ENCODE measurements at regions not wholly inside any gene's neighbourhood (a gene's known extent, or its start where the extent isn't known, plus 50 kb on each side); places are given as distances from the start of the nearest gene placed in this dataset.
"Not testable (repeated sequence)": the region's sequence is repeated elsewhere in the genome, so short reads cannot be mapped to it uniquely, and the experiment has no call there.

GRCh38 chr4:66028668-66029067 is 358.4 kb upstream of the EPHA5 start:
- DNase-seq (ENCODE audit: low spot score): no peak

- DNase-seq (ENCODE audit: low spot score): no peak
Observed at GRCh38 chr4:66023061-66023460, 352.8 kb upstream of the EPHA5 start.

- no peak for DNase-seq (ENCODE audit: low spot score)
Observed at GRCh38 chr4:66017671-66018070, 347.4 kb upstream of the EPHA5 start.

GRCh38 chr4:66016240-66016639 is 346.0 kb upstream of the EPHA5 start:
- no peak for DNase-seq (ENCODE audit: low spot score)

- no peak for DNase-seq (ENCODE audit: low spot score)
Observed at GRCh38 chr4:66014146-66014765, 344.0 kb upstream of the EPHA5 start.

GRCh38 chr4:66000510-66001117 is 330.3 kb upstream of the EPHA5 start:
- no peak for DNase-seq (ENCODE audit: low spot score)

- no peak for DNase-seq (ENCODE audit: low spot score)
Observed at GRCh38 chr4:65999518-65999871, 329.2 kb upstream of the EPHA5 start.

- DNase-seq (ENCODE audit: low spot score): not testable (repeated sequence)
Observed at GRCh38 chr4:65998807-65999517, 328.7 kb upstream of the EPHA5 start.

- DNase-seq (ENCODE audit: low spot score): no peak
Observed at GRCh38 chr4:65983061-65983460, 312.8 kb upstream of the EPHA5 start.

- DNase-seq (ENCODE audit: low spot score): no peak
Observed at GRCh38 chr4:65976287-65976686, 306.0 kb upstream of the EPHA5 start.

- no peak for DNase-seq (ENCODE audit: low spot score)
Observed at GRCh38 chr4:65973186-65973585, 302.9 kb upstream of the EPHA5 start.

GRCh38 chr4:65971686-65972085 is 301.4 kb upstream of the EPHA5 start:
- no peak for DNase-seq (ENCODE audit: low spot score)

GRCh38 chr4:65968831-65969558 is 298.7 kb upstream of the EPHA5 start:
- DNase-seq (ENCODE audit: low spot score): no peak

- DNase-seq (ENCODE audit: low spot score): no peak
Observed at GRCh38 chr4:65960751-65961150, 290.5 kb upstream of the EPHA5 start.

GRCh38 chr4:65954416-65954815 is 284.1 kb upstream of the EPHA5 start:
- no peak for DNase-seq (ENCODE audit: low spot score)

- DNase-seq (ENCODE audit: low spot score): no peak
Observed at GRCh38 chr4:65951177-65951576, 280.9 kb upstream of the EPHA5 start.

- DNase-seq (ENCODE audit: low spot score): no peak
Observed at GRCh38 chr4:65943076-65943475, 272.8 kb upstream of the EPHA5 start.

- no peak for DNase-seq (ENCODE audit: low spot score)
Observed at GRCh38 chr4:65924843-65925242, 254.6 kb upstream of the EPHA5 start.

GRCh38 chr4:65923616-65924015 is 253.3 kb upstream of the EPHA5 start:
- no peak for DNase-seq (ENCODE audit: low spot score)

- no peak for DNase-seq (ENCODE audit: low spot score)
Observed at GRCh38 chr4:65921180-65921579, 250.9 kb upstream of the EPHA5 start.

GRCh38 chr4:65918872-65919271 is 248.6 kb upstream of the EPHA5 start:
- DNase-seq (ENCODE audit: low spot score): no peak

GRCh38 chr4:65918212-65918611 is 247.9 kb upstream of the EPHA5 start:
- DNase-seq (ENCODE audit: low spot score): no peak

- DNase-seq (ENCODE audit: low spot score): no peak
Observed at GRCh38 chr4:65917486-65917885, 247.2 kb upstream of the EPHA5 start.

Measured in CD4-positive, alpha-beta T cell treated with Interleukin-2 at 100 ng/mL for 4 hours (primary cell).